ENCODE measurements at regions not wholly inside any gene's neighbourhood (a gene's known extent, or its start where the extent isn't known, plus 50 kb on each side); places are given as distances from the start of the nearest gene placed in this dataset.

GRCh38 chr9:119441832-119442231, 72.6 kb upstream of the BRINP1 start:
- Histone ChIP-seq H4K5ac (ENCODE audit: insufficient read length, low read depth, low read length) (no peak overlapping the region), H2BK12ac (ENCODE audit: insufficient read length, low read depth, low read length) (no peak overlapping the region), H2BK20ac (ENCODE audit: low read depth, low read length, poor library complexity, severe bottlenecking) (no peak overlapping the region), H2AFZ (ENCODE audit: low read length) (no peak overlapping the region), H3T11ph (ENCODE audit: low read length) (no peak overlapping the region), H3K4me2 (ENCODE audit: insufficient read depth, insufficient read length, low read length) (no peak overlapping the region), H3K14ac (ENCODE audit: insufficient read depth, low read length) (no peak overlapping the region), H3K9me3 (ENCODE audit: control insufficient read depth, low read depth, low read length) (no peaks in the 10 kb centered on the region), H3K4ac (ENCODE audit: low read depth, low read length) (no peak overlapping the region), H3K23me2 (ENCODE audit: insufficient read length, low read depth, low read length, poor library complexity, severe bottlenecking) (no peaks in the 10 kb centered on the region), H2AK5ac (ENCODE audit: insufficient read length, low read length) (no peak overlapping the region), H3K4me1 (ENCODE audit: insufficient read depth, low read length) (peaks cover 12% of the 10 kb centered on the region; the same call in 1 of the 2 replicates), H4K8ac (replicated peaks; ENCODE audit: insufficient read length, low read depth, low read length) (no peak overlapping the region), H3K79me2 (ENCODE audit: insufficient read depth, low read length) (no peaks in the 10 kb centered on the region), H2BK5ac (ENCODE audit: insufficient read length, low read length) (no peak overlapping the region), H3K27me3 (ENCODE audit: insufficient read depth, low read length) (no peaks in the 10 kb centered on the region), H3K18ac (ENCODE audit: insufficient read length, low read depth, low read length) (no peak overlapping the region), H4K20me1 (ENCODE audit: control insufficient read depth, insufficient read depth, insufficient read length) (no peaks in the 10 kb centered on the region), H2BK120ac (ENCODE audit: low read depth, low read length, poor library complexity, severe bottlenecking) (no peak overlapping the region), H3K9ac (ENCODE audit: extremely low read depth, insufficient read length, low read length) (no peak overlapping the region), H4K91ac (ENCODE audit: insufficient read length, low read depth, low read length) (no peak overlapping the region), H3K79me1 (ENCODE audit: insufficient read depth, low read depth, low read length, poor library complexity, severe bottlenecking) (no peaks in the 10 kb centered on the region), H3K27ac (ENCODE audit: insufficient read length, low read depth, low read length) (no peak overlapping the region), H3K56ac (ENCODE audit: insufficient read length, low read depth, low read length) (no peak overlapping the region), H3K23ac (ENCODE audit: insufficient read length, low read depth, low read length) (no peak overlapping the region), H2BK15ac (ENCODE audit: low read depth, low read length) (no peak overlapping the region)
- no CpG with 5 or more reads among the region's 1 CpG for WGBS (ENCODE audit: extremely low coverage, insufficient read length, low lambda C conversion rate)
- peaks cover 48 to 54% of the 10 kb centered on the region in 2 experiments for H3K4me1 Mint-ChIP-seq
- H3K9me3 Mint-ChIP-seq, result no peaks in the 10 kb centered on the region; a peak in 1 of 5 replicates
- H3K27me3 Mint-ChIP-seq (ENCODE audit: low read depth), result peaks cover 17% of the 10 kb centered on the region
- TF ChIP-seq, protein P1, sequence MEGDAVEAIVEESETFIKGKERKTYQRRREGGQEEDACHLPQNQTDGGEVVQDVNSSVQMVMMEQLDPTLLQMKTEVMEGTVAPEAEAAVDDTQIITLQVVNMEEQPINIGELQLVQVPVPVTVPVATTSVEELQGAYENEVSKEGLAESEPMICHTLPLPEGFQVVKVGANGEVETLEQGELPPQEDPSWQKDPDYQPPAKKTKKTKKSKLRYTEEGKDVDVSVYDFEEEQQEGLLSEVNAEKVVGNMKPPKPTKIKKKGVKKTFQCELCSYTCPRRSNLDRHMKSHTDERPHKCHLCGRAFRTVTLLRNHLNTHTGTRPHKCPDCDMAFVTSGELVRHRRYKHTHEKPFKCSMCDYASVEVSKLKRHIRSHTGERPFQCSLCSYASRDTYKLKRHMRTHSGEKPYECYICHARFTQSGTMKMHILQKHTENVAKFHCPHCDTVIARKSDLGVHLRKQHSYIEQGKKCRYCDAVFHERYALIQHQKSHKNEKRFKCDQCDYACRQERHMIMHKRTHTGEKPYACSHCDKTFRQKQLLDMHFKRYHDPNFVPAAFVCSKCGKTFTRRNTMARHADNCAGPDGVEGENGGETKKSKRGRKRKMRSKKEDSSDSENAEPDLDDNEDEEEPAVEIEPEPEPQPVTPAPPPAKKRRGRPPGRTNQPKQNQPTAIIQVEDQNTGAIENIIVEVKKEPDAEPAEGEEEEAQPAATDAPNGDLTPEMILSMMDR (conservative IDR thresholded peaks at IDR 0.05), result no peak
- DNase-seq, result no peak
- H3K4me3 Mint-ChIP-seq, result no peak overlapping the region
- no peak overlapping the region for H3K27ac Mint-ChIP-seq
- no peaks in the 10 kb centered on the region for H3K36me3 Mint-ChIP-seq (ENCODE audit: insufficient read depth in 1 of 3, low read depth in 3 of 3)

Measured in H9 (cell line).